ENCODE measurements at regions not wholly inside any gene's neighbourhood (a gene's known extent, or its start where the extent isn't known, plus 50 kb on each side); places are given as distances from the start of the nearest gene placed in this dataset.

GRCh38 chr15:46616033-46616432, 981.2 kb downstream of the SQOR start:
- no peaks in the 10 kb centered on the region for H3K4me1 Mint-ChIP-seq
- no peak overlapping the region for H3K27ac Mint-ChIP-seq (ENCODE audit: unreplicated experiment)
- no peaks in the 10 kb centered on the region for H3K36me3 Mint-ChIP-seq (ENCODE audit: low read depth)
- no peaks in the 10 kb centered on the region for H3K27me3 Mint-ChIP-seq (ENCODE audit: low read depth)
- H3K9me3 Mint-ChIP-seq, result peaks cover 2% of the 10 kb centered on the region
- no peak for DNase-seq (ENCODE audit: low read depth, low spot score)
- TF ChIP-seq, protein P1, sequence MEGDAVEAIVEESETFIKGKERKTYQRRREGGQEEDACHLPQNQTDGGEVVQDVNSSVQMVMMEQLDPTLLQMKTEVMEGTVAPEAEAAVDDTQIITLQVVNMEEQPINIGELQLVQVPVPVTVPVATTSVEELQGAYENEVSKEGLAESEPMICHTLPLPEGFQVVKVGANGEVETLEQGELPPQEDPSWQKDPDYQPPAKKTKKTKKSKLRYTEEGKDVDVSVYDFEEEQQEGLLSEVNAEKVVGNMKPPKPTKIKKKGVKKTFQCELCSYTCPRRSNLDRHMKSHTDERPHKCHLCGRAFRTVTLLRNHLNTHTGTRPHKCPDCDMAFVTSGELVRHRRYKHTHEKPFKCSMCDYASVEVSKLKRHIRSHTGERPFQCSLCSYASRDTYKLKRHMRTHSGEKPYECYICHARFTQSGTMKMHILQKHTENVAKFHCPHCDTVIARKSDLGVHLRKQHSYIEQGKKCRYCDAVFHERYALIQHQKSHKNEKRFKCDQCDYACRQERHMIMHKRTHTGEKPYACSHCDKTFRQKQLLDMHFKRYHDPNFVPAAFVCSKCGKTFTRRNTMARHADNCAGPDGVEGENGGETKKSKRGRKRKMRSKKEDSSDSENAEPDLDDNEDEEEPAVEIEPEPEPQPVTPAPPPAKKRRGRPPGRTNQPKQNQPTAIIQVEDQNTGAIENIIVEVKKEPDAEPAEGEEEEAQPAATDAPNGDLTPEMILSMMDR (conservative IDR thresholded peaks at IDR 0.05), result no peak
- H3K4me3 Mint-ChIP-seq, result no peak overlapping the region

- Mint-ChIP-seq H3K9me3 (peaks cover 2% of the 10 kb centered on the region), H3K36me3 (ENCODE audit: low read depth) (no peaks in the 10 kb centered on the region), H3K27me3 (ENCODE audit: low read depth) (no peaks in the 10 kb centered on the region), H3K4me3 (no peak overlapping the region), H3K4me1 (no peaks in the 10 kb centered on the region), H3K27ac (ENCODE audit: unreplicated experiment) (no peak overlapping the region)
- TF ChIP-seq, protein P1 (conservative IDR thresholded peaks at IDR 0.05), result no peak
- DNase-seq (ENCODE audit: low read depth, low spot score), result no peak
Observed at GRCh38 chr15:46617507-46617906, 982.7 kb downstream of the SQOR start.

- Mint-ChIP-seq H3K27me3 (ENCODE audit: low read depth) (no peaks in the 10 kb centered on the region), H3K27ac (ENCODE audit: unreplicated experiment) (no peak overlapping the region), H3K4me3 (no peak overlapping the region), H3K4me1 (no peaks in the 10 kb centered on the region), H3K9me3 (peaks cover 2% of the 10 kb centered on the region), H3K36me3 (ENCODE audit: low read depth) (no peaks in the 10 kb centered on the region)
- TF ChIP-seq, protein P1 (conservative IDR thresholded peaks at IDR 0.05), result no peak
- no peak for DNase-seq (ENCODE audit: low read depth, low spot score)
Observed at GRCh38 chr15:46618984-46619383, 984.2 kb downstream of the SQOR start.

DNA sequence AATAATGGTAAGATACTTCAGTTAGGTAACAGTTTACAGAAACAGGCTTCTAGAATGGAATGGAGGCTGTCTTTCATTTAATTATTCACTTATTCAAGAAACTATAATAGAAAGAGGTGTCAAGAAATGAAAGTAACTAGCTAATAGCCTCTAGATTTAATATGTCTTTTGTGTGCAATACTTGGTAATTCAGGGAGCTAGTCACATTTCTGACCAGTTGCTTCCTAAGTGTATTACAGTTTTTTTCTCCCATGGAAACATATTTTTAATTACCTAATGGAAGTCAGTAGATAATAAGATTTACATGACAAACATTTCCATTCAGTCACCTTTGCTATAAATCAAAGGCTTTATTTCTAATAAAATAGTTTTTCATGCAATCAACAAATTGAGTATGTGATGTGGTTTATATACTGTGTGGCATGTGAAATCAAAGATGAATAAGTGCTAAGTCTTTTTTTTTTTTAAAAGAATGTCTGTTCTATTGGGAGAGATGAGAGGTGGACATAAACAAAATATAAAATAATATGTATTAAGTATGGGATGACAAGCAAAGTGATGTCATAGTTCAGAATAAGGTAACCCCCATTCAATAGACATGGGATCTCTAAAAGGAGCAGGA, 985.7 kb downstream of the SQOR start:
- no peak overlapping the region for H3K4me3 Mint-ChIP-seq
- peaks cover 14% of the 10 kb centered on the region for H3K9me3 Mint-ChIP-seq
- no peak overlapping the region for H3K27ac Mint-ChIP-seq (ENCODE audit: unreplicated experiment)
- H3K27me3 Mint-ChIP-seq (ENCODE audit: low read depth), result no peaks in the 10 kb centered on the region
- peaks cover 2% of the 10 kb centered on the region for H3K36me3 Mint-ChIP-seq (ENCODE audit: low read depth)
- DNase-seq (ENCODE audit: low read depth, low spot score), result no peak
- TF ChIP-seq, protein P1 (conservative IDR thresholded peaks at IDR 0.05), result no peak
- no peaks in the 10 kb centered on the region for H3K4me1 Mint-ChIP-seq

DNA sequence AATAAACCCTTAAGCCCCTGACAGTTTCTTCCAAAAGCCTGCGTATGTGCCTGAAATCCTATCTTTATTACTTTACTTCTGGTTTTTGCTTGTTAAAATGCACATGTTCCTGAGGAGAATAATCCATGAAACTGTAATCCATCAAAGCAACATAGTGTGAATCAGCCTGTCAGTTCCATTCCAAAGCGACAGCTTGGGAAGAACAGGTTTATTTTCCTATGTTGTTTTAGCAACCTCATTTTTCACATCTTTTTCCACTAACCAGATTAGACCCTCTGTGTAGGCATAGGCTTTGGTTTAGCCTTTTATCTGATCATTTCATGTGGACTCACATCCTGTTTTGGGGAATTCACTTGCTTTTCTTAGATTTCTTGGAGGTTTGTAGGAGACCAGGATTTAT, 988.0 kb downstream of the SQOR start:
- Mint-ChIP-seq H3K27me3 (ENCODE audit: low read depth) (no peaks in the 10 kb centered on the region), H3K9me3 (peaks cover 23% of the 10 kb centered on the region), H3K36me3 (ENCODE audit: low read depth) (peaks cover 9% of the 10 kb centered on the region), H3K4me3 (no peak overlapping the region), H3K4me1 (no peaks in the 10 kb centered on the region), H3K27ac (ENCODE audit: unreplicated experiment) (no peak overlapping the region)
- TF ChIP-seq, protein P1 (conservative IDR thresholded peaks at IDR 0.05), result no peak
- DNase-seq (ENCODE audit: low read depth, low spot score), result no peak
